ENCODE measurements at regions not wholly inside any gene's neighbourhood (a gene's known extent, or its start where the extent isn't known, plus 50 kb on each side); places are given as distances from the start of the nearest gene placed in this dataset.

- TF ChIP-seq, protein P1, sequence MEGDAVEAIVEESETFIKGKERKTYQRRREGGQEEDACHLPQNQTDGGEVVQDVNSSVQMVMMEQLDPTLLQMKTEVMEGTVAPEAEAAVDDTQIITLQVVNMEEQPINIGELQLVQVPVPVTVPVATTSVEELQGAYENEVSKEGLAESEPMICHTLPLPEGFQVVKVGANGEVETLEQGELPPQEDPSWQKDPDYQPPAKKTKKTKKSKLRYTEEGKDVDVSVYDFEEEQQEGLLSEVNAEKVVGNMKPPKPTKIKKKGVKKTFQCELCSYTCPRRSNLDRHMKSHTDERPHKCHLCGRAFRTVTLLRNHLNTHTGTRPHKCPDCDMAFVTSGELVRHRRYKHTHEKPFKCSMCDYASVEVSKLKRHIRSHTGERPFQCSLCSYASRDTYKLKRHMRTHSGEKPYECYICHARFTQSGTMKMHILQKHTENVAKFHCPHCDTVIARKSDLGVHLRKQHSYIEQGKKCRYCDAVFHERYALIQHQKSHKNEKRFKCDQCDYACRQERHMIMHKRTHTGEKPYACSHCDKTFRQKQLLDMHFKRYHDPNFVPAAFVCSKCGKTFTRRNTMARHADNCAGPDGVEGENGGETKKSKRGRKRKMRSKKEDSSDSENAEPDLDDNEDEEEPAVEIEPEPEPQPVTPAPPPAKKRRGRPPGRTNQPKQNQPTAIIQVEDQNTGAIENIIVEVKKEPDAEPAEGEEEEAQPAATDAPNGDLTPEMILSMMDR (IDR thresholded peaks at IDR 0.05), result no peak
- H3K4me1 ChIP-seq, result no peaks in the 10 kb centered on the region
- H3K36me3 ChIP-seq, result no peaks in the 10 kb centered on the region
- H3K4me3 ChIP-seq, result no peak overlapping the region
- H3K27ac ChIP-seq, result no peak overlapping the region
- no peaks in the 10 kb centered on the region for H3K9me3 ChIP-seq
- no peaks in the 10 kb centered on the region for H3K27me3 ChIP-seq
- intact Hi-C loops (cut with DNase I), result no loop called here
- no peak for DNase-seq (ENCODE audit: low spot score in 2 of 2)
These were observed 577.9 kb downstream of the PPARGC1A start for GRCh38 chr4:23311983-23312382.

- H3K9me3 ChIP-seq, result no peaks in the 10 kb centered on the region
- TF ChIP-seq, protein P1 (IDR thresholded peaks at IDR 0.05), result no peak
- no peaks in the 10 kb centered on the region for H3K27me3 ChIP-seq
- H3K36me3 ChIP-seq, result no peaks in the 10 kb centered on the region
- no peak overlapping the region for H3K4me3 ChIP-seq
- DNase-seq (ENCODE audit: low spot score in 2 of 2), result no peak
- H3K4me1 ChIP-seq, result no peaks in the 10 kb centered on the region
- intact Hi-C loops (cut with DNase I), result no loop called here
- H3K27ac ChIP-seq, result no peak overlapping the region
These were observed 584.8 kb downstream of the PPARGC1A start for GRCh38 chr4:23305026-23305425.

DNA sequence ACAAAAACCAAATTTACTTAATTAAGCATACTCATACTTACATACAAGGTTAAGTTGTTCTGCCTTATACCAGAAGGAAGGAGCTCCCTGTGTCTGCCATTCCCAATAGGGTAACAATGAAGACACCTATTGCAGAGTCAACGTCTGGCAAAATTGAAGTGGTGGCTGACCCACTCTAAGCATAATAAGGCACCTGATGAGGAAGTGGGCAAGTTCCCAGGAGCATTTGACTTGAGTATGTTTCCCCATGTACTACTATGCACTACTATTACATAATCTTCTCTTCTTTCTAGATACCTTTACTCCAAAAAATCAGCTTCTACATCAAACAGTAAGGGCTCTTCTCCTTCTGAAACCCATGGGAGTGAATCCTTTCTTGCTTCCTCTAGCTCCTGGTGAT lies 591.5 kb downstream of the PPARGC1A start:
- H3K9me3 ChIP-seq, result no peaks in the 10 kb centered on the region
- intact Hi-C loops (cut with DNase I), result no loop called here
- no peak overlapping the region for H3K27ac ChIP-seq
- H3K4me1 ChIP-seq, result no peaks in the 10 kb centered on the region
- no peaks in the 10 kb centered on the region for H3K27me3 ChIP-seq
- H3K36me3 ChIP-seq, result no peaks in the 10 kb centered on the region
- H3K4me3 ChIP-seq, result no peak overlapping the region
- TF ChIP-seq, protein P1 (IDR thresholded peaks at IDR 0.05), result no peak
- DNase-seq (ENCODE audit: low spot score in 2 of 2), result no peak

GRCh38 chr4:23297327-23297726 lies 592.5 kb downstream of the PPARGC1A start:
- TF ChIP-seq, protein P1 (IDR thresholded peaks at IDR 0.05), result no peak
- no peak overlapping the region for H3K27ac ChIP-seq
- H3K4me3 ChIP-seq, result no peak overlapping the region
- H3K36me3 ChIP-seq, result no peaks in the 10 kb centered on the region
- H3K4me1 ChIP-seq, result no peaks in the 10 kb centered on the region
- H3K9me3 ChIP-seq, result no peaks in the 10 kb centered on the region
- DNase-seq (ENCODE audit: low spot score in 2 of 2), result no peak
- no peaks in the 10 kb centered on the region for H3K27me3 ChIP-seq
- intact Hi-C loops (cut with DNase I), result no loop called here

DNA sequence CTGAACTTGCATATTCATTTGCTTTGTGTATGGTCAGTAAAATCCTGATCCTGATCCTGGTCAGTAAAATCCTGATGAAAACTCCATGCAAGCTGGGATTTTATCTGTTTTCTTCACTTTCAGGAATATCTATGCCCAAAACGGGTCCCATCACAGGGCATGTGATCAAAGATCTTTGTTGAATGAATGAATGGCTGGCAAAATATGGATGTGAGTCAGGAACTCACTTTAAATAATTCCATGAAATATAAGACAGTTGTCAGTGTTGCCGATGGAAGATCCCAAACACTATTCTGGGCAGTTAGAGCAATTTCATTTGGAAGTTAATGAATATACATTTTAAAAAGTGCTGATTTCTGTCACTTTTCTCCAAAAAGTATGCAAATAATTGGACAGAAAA lies 598.4 kb downstream of the GBA3 start:
- H3K36me3 ChIP-seq, result no peaks in the 10 kb centered on the region
- TF ChIP-seq, protein P1 (IDR thresholded peaks at IDR 0.05), result no peak
- no peak overlapping the region for H3K27ac ChIP-seq
- intact Hi-C loops (cut with DNase I), result no loop called here
- DNase-seq (ENCODE audit: low spot score in 2 of 2), result no peak
- H3K27me3 ChIP-seq, result no peaks in the 10 kb centered on the region
- H3K4me3 ChIP-seq, result no peak overlapping the region
- no peaks in the 10 kb centered on the region for H3K9me3 ChIP-seq
- H3K4me1 ChIP-seq, result no peaks in the 10 kb centered on the region

GRCh38 chr4:23290656-23291055 lies 597.9 kb downstream of the GBA3 start:
- Histone ChIP-seq H3K4me1 (no peaks in the 10 kb centered on the region), H3K27me3 (no peaks in the 10 kb centered on the region), H3K4me3 (no peak overlapping the region), H3K27ac (no peak overlapping the region), H3K36me3 (no peaks in the 10 kb centered on the region), H3K9me3 (no peaks in the 10 kb centered on the region)
- DNase-seq (ENCODE audit: low spot score in 2 of 2), result no peak
- intact Hi-C loops (cut with DNase I), result no loop called here
- TF ChIP-seq, protein P1 (IDR thresholded peaks at IDR 0.05), result no peak
